ENCODE measurements at regions not wholly inside any gene's neighbourhood (a gene's known extent, or its start where the extent isn't known, plus 50 kb on each side); places are given as distances from the start of the nearest gene placed in this dataset.

DNA sequence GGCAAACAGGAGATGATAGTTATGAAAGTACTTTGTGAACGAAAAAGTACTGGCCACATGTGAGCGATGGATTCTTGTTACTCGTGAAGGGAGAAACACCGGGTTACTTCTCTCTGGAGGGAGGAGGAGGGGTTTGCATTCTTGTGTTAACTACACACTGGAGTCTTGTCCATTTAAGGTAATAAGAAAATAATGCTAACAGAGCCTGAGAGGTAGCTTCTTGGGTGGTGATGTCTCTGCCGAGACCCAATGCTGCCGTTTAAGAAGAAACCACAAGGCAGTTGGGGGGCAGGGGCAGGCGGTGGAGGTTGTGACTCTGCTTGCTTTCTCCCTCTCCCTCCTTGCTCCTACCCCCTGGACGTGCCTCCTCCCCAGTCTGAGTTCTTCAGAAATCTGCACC lies 100.9 kb upstream of the ROPN1 start:
- DNase-seq (ENCODE audit: low read depth) = no peak

DNA sequence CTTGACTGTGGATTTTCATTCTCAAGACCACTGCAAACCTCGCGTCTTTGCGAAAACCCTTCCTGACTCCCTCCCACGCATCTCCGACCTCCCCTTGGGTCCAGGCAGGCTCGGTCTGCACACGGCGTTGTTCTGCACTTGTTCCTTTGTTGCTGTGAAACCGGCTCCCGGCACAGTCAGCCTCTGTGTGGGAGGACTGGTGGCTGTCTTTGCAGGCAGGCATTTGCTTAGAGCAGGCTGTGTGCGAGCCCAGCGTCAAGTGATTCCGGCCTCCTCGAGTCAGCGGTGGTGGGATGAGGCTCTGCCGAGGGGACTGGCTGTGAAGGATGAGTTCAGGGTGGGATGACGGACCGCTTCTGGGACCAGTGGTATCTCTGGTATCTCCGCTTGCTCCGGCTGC lies 102.6 kb upstream of the ROPN1 start:
- DNase-seq (ENCODE audit: low read depth) = no peak

DNA sequence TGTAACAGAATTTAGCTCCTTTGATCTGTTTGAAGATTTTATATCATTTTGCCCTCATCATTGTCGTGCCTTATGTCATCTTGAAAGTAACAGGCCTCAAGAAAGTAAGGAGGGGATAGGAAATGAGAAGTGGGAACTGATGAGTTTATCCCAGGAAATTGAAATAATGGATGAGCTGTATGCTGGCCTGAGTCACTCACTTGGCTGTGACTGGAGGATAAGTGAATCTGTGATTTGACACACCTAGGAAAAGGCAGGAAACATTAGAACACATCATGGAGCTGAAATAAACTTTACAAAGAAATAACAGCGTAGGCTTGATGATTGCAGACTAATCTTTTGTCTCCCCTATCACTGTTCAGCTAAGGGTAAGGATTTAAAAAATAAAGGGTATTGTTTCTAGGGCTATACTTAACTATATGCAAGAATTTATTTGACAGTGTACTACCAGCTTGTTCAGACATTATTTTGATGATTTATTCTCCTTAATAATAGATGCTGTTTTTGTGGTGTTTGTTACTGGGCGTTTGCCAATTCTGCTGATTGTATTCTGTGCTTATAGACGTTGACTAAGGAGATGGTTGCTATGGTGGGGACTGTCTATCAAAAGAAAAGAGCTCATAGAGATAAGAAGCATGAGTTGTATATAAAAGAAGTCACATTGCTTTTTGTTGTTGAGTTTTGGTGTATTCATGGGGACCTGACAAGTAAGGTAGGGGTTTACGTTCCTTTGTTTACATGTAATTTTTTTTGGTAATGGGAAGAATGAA lies 105.6 kb upstream of the ROPN1 start:
- peak; percentile 25 for DNase-seq (ENCODE audit: low read depth)

DNA sequence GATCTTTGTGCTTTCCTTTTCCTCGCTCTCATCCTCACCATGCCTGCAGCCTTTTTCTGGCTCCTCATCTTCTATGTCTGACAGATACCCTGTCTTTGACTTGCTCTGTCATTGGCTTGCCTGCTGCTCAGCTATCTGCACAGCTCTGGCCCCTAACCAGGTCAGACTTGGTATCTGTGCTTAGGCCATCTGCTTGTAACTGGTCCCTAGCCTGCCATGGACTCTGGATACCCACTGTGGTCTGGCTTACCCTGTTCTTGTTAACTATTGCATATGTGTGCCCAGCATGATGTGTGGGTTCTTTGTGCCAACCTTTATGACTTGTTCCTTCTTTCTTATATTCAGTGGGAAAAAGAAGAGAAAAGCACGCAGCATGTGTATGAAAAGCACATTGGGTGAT lies 109.7 kb upstream of the ROPN1 start:
- no peak for DNase-seq (ENCODE audit: low read depth)

DNA sequence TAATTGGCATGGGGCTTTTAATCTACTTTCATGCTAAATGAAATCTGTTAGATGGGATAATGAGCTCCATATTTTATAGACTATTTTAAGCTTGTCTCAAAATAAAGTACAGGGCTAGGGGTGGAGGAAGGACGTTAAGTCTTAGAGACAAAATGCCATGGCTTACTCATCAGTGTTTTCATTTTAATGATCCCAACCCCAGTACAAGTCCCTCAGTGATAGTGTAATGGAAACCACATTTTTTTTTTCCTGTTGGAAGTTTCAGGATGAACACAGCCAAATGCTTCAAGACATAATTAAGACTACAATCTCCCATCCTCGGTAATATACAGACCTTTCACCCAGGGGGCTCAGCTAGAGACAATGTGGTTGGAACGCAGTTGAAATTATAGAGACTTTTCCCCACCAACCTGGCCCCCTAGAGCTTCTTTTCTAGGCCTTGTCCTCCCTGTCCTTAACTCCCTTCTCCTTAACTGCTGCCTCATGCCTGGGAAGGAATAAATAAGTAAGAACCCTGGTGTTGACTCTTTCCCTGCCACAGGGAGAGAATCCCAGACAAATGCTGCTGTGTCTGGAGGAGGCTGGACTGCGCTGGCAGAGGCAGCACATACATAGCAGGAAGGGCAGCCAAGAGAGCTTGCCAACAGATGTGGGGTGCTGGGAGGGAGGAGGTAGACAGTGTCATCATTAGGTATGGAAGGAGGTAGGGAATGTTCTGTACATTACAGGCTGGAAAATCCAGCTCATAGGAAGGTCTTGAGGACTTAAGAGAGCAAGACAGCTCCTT lies 115.4 kb upstream of the ROPN1 start:
- no peak for DNase-seq (ENCODE audit: low read depth)

DNA sequence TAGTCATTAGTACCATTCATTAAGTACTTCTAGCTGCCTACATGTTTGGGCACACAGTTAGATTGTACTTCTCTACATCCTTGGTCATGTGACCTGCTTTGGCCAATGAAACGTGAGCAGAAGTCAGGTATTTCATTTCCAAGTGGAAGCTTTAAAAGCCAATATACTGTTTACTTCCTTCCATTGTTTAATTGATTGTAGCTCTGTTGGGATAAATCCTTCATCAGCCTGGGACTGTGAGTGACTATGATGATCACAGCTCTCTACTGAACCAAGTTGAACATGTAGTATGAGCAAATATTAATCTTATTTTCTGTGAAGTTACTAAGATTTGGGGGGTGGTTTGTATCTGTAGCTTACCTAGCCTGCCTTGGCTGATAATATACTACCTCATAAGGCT lies 116.5 kb upstream of the ROPN1 start:
- DNase-seq (ENCODE audit: low read depth) = no peak

DNA sequence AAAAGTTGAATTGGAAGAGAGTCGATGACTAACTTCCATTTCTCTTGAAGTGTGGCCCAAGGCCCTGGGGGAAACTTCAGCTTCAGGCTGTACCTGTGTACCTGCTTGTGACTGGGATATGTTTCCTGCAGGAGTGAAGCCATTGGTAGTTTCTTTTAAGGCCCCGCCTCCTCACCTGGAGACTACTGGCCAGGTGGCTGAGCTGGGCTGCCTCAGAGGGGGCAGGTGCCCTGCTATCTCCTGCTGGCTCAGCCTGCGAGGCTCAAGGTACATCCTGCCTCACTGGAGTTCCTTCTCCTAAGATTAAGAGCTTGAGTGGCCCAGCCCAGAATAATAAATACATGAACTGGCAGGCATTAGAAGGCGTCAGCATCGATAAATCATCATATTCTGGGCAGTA lies 121.6 kb upstream of the ROPN1 start:
- no peak for DNase-seq (ENCODE audit: low read depth)

DNA sequence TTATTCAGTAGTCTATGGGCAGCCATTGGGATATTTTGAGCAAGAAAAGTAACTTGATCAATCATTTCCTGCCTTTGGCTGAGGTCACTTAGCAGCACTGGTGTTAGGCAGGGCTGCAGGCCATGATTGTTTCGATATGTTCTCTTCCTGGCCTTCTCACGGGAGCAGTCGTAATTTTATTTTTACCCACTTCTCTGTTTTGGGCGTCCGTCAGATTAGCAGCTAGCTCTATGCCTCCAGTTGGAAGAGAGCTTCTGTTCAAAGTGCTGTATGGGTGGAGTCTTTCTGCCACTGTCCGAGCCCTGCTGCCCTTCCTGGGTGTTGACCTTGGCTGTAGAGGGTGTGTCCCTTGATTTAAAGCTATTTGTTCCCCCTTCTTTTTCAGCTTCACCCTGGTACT lies 123.4 kb upstream of the ROPN1 start:
- no peak for DNase-seq (ENCODE audit: low read depth)

DNA sequence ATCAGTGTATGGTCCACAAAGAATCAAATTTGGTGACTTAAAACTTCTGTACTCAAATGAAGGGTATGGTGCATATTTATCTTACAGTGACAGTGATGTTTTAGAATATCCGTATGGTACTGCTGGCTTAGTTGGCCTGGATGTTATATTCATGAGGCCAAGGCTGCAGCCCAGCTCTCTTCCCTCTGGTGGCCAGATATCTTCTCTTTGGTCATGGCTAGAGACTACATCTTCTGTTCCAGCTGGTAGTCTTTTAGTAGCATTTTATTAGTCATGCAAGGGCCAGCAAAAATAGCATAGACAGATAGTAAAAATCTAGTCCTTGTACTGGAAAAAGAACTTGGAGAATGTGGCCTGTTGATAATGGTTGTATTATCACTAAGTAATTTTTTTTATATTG lies 124.0 kb upstream of the ROPN1 start:
- DNase-seq (ENCODE audit: low read depth) = no peak

DNA sequence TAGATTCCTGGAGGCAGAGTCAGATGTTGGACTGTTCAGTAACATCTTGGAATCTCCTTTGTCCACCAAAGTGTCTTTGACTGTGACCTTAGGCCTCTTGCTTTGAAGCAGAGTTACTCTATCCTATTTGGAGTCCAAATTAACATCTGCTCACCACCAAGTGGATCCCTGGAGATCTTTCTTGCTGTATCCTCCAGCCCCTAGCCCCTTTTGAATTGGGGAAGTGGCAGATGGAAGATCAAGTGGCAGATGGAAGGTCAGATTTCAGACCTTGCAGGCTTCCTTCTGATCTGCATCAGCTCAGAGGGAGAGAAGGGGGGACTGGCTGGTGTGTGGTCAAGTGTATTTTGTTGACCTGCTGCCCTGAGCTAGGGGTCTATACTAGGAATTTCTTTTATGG lies 125.0 kb upstream of the ROPN1 start:
- DNase-seq (ENCODE audit: low read depth) = no peak

DNA sequence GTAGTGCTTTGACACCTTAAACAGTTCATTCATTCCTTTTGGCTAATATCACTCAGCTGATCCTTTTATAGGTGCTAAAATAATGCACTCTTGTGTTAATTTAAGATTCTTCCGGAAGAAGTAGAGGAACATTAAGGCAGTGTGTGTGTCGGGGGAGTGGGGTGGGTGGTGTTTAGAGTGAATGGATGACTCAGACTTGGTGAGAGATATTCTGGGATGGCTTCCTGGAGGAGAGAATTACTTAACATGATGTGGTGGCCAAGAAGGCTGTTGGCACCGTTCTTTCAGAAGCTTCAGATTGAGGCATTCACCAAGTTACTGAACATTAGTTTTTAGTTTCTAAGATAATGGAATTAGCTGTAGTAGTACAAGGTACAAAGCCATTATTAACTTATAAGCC lies 125.6 kb upstream of the ROPN1 start:
- DNase-seq (ENCODE audit: low read depth) = peak; percentile 80

DNA sequence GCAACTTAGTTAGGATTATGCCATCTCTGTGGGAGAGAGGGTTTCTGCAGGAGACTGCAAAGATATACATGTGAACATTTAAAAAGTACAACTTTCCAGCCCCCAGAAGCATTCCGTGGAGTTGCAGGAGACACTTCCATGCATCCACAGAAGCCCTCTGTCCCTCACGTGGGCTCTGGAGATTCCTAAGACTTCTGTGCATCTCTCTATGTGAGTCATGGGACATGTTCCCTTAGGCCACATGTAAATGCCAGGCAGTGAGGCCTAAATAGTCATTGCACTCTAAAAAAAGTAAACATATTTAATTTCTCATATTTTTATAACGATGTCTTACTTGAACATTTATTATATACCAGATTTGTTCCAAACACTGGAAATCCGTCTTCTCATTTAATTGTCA lies 126.5 kb upstream of the ROPN1 start:
- DNase-seq (ENCODE audit: low read depth) = peak; percentile 80

DNA sequence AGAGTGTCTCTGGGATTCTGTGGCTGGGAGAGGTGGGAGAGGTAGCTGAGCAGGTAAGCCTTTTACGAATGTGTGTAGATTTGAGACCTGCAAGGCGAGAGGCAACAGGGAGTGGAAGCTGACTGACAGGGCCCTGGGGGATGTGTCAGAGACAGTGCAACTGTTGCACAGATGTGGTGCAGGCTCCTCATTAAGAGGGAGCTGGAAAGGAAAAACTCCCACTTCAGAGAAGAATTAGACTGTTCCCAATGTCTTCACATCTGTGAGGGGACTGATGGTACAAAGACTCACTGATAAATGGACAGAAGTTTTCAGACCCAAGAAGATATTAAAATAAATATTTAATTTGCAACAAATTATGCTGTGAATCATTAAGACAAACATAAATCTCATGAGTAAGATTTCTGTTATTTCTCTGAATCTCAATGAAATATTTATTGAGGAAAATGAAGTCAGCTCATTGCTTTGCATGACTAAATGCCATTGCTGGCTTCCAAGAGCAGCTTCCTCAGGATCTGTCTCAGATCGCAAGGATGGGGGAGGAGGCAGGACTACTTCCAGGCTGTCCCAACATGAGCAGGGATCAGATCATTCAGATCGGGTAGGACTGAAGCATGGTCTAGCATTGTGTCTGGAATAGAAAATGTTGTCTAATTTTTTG lies 127.3 kb upstream of the ROPN1 start:
- peak; percentile 88 for DNase-seq (ENCODE audit: low read depth)

DNA sequence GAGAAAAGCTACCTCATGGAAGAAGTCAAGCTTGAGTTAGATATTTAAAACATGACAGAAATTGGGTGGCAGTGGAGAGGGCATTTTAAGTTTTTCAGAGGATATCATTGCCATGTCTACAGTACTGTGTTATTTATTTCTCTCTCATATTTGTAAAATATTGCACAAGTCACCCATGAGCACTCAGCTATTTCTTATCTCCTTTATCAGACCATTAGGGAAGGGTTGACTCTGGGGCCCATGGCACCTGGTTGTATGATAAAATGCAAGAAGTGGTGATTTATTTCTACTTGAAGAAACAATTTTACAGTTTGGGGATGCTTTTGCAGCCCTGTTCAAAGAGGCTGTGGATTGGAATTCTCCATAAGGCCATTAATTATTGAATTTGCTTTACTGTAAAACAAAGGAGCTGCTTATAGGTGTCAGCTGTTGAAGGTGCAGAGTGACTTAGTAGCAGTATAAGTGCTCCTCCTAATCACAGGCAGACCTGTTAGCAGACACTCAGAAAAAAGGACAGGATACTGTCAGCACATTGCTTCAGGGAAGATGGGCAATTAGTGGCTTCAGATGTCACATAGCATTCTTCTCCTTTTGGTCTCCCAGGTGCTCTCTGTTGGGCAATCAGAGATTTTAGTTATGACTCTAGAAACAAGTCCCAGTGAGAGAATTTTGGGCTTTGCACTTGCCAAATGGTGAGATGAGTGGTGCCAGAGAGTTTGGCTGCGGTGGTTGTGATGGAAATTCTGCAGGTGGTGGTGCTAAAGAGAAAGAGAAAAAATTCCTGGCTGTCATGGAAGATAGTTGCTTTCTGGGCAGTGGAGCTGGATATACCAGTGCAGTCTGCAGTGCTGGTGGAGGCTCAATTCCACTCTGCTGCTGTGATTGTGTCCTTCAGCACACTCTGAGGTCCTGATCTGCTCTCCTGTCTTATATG lies 129.7 kb upstream of the ROPN1 start:
- no peak for DNase-seq (ENCODE audit: low read depth)

DNA sequence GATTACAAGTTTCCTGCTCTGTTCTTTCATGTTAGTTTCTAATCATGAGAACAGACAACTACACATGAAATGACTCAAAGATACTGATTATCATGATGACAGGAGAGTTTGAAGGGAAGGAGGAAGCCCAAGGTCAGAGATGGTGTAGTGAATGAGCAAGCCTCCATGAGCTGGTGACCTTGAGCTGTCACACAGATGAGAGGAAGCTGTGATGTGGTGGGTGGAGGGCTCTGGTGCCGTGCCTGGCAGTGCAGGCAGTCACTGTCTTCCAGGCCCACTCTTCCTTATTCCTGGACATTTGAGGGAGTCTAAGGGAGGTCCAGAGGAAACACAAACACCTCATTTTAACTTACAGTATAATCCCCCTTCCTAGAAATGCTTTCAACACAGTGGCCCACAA lies 133.4 kb upstream of the ROPN1 start:
- no peak for DNase-seq (ENCODE audit: low read depth)

DNA sequence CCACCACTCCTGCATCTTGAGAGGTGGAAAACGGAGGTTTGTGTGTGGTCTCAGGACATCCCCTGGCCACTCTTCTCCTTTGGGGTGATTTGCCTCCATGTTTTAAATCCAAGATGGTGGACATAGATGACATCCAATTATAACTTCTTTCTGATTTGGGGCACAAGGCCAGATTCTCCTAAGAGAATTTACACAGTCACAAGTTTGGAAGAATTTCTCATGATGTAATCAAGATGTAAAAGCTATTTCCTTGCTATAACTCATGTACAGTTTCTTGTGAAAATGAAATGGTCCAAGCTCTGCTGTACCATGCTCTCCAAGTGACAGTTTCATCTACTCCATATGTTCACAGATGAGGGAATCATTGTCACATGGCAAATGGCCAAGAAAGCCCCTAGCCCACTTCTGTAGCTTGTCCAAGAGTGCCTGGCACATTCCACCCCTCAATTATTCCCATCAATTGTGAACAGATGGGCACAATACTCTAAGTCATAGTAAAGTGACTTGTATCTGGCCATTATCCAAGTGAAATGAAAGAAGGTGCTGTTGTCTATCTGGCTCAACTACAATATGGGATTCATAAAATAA lies 134.6 kb upstream of the ROPN1 start:
- DNase-seq (ENCODE audit: low read depth) = no peak

DNA sequence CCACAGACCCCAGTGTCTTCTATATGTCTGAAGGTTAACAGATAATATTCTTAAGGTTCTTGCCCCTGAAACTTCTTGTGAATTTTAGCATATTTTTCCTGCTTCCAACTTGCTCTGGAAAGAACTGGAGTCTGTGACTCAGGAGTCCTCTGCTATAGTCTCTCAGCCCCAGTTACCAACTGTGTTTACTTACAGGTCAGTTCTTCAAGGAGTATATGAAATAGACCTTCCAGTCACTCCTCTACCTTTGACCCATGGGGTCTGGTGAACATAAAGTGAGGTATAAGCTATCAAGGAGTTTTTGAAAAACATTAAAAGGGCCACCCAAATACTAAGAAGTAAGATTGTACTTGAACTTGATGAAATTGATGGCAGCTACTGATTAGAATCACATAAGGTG lies 139.2 kb upstream of the ROPN1 start:
- no peak for DNase-seq (ENCODE audit: low read depth)

DNA sequence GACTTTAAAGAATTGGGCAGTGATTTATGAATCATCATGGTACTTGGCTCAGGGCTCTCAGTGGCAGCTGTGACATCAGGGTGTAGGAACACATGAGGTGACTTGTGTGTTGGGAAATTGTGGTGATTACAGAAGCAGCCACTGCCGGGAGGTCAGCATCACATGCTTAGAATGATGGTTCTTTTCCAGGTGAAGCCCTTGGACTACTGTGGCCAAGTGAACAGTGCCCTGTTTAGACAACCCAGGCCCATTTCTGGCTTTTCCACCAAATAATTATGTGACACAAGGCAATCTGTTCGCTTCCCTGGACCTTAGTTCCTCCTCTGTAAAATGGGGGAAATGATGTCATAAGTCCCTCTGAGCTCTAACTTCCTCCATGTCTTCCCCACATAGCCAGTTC lies 139.7 kb upstream of the ROPN1 start:
- no peak for DNase-seq (ENCODE audit: low read depth)

DNA sequence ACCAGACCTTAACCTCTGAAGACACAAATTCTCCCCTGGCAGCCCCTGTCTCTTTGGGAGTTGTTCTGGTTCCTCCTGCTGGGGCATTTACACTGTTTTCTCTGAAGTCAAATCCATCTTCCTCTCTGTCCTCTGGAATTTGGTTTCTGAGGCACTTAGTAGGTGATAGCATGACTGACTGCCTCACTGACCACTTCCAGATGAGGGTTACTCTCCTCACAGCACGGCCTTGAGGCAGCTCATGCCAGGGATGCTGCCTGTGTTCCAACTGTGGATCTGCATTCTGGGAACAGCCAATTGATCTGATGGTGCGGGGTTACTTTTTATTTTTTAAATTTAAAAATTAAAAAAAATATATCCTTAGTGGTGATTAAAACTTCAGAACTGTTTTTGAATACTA lies 140.9 kb upstream of the ROPN1 start:
- DNase-seq (ENCODE audit: low read depth) = no peak

DNA sequence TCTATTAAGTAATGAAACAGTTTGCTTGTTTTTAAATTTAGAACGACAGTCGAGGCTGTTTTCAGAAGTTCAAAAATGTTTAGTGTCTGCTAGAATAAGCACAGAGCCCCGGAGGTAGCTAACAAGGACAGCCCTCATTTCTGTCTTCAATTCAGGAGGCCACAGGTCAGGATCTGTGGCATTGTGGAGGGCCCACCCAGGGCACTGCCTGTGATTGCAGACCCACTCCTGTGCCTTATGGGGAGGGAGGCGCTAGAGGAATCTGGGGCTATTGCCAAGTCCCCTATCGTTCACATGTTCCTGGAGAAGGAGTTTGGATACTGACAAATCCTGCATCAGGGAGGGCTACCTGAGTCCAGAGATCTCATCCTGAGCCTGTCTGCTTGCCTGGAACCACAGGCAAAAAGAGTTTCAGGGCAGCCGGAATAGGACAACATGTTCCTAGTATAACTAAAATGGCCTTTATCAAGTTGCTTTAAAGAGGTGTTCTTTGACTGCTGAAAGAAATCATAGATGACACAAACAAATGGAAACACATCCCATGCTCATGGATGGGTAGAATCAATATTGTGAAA lies 141.5 kb upstream of the ROPN1 start:
- no peak for DNase-seq (ENCODE audit: low read depth)

DNA sequence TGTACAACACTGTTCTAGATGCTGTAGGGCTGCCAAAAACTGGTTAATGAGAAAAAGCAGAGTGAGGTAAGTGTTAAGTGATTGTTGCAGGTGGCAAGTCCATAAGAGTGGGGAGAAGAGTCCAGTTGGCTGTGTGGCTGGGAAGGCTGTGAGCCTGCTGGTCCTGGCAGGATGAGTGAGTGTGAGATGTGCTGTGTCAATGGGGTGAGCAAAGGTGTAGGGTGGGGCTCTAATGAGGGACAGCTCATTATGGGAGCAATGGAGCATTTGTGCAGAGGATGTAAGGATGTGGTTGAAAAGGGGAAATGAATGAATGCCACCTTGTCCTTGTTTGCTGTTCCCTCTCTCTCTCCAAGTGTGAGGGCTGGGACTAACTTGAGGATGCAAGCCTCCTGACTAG lies 145.3 kb upstream of the ROPN1 start:
- DNase-seq (ENCODE audit: low read depth) = no peak
